ENCODE measurements at regions not wholly inside any gene's neighbourhood (a gene's known extent, or its start where the extent isn't known, plus 50 kb on each side); places are given as distances from the start of the nearest gene placed in this dataset.

DNA sequence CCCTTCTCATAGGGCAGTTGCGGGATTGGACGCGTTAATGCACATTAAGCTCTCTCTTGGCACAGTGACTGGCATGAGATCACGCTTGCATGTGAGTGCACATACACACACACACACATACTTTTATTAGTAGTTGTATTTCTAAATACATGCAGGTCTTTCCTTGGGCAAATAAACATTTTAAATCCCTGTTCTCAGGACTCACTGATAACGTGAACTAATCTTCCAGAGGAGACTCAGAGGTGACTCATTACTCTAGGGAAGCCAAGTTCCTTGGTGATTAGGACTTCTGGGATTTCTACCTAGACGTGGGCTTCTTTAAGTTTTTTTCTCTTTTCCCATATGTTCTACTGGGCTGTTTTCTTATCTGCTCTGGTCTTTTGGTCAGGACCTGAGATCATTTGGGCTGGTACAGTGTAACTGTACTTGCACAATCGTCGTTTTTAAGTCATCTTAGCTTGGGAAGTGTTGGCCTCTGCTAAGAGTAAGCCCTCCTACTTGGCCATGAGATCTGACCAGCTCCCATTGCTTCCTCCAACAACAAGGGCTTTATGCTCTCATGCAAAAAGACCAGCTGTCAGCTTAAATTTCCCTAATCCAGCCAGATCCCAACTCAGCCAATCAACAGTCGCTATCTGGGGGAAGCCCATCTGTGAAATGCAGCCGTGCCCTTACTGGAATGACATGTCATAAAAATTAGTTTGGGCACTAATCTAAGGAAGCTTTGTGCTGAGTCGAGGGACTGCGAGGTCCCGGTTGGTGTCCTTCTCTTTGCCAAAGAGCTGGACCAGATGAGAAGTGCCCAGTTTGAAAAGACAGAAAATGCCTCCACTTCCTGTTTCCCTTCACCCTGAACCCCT lies 176.4 kb upstream of the ANKRD55 start (continued):
- TF ChIP-seq, protein P1, sequence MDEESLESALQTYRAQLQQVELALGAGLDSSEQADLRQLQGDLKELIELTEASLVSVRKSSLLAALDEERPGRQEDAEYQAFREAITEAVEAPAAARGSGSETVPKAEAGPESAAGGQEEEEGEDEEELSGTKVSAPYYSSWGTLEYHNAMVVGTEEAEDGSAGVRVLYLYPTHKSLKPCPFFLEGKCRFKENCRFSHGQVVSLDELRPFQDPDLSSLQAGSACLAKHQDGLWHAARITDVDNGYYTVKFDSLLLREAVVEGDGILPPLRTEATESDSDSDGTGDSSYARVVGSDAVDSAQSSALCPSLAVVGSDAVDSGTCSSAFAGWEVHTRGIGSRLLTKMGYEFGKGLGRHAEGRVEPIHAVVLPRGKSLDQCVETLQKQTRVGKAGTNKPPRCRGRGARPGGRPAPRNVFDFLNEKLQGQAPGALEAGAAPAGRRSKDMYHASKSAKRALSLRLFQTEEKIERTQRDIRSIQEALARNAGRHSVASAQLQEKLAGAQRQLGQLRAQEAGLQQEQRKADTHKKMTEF (CRISPR knock-in tag; IDR thresholded peaks at IDR 0.05), result no peak
- TF ChIP-seq ZNF34 (CRISPR knock-in tag; IDR thresholded peaks at IDR 0.05; ENCODE audit: borderline replicate concordance), result no peak
- TF ChIP-seq, protein P2, sequence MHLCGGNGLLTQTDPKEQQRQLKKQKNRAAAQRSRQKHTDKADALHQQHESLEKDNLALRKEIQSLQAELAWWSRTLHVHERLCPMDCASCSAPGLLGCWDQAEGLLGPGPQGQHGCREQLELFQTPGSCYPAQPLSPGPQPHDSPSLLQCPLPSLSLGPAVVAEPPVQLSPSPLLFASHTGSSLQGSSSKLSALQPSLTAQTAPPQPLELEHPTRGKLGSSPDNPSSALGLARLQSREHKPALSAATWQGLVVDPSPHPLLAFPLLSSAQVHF (CRISPR knock-in tag; IDR thresholded peaks at IDR 0.05), result no peak

DNA sequence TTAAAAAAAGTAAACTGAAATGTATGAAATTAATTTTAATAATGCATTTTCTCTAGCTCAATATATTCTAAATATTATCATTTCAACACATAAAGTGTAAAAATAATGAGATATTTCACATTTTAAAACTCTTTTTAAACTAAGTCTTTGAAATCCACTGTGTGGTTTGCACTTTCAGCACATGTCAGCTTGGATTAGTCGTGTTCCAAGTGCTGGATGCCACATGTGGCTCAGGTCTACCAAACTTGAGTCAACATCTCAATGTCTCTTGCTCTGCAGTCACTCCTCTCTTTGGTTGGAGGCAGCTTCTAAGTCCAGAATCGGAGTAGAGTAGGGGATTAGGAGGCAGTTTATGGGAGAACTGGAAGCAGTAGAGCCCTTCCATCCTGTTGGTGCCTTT lies 173.7 kb upstream of the ANKRD55 start:
- no TSS peak for BruUV-seq (replicated peaks)
- CTCF ChIA-PET (ENCODE audit: low intra/inter-chr PET ratio, low total read pairs), result no interaction called here
- no peak overlapping the region for H2AFZ ChIP-seq (ENCODE audit: low read length)
- no peaks in the 10 kb centered on the region for H4K20me1 ChIP-seq (ENCODE audit: insufficient read depth, low read length)
- no peak overlapping the region for H3K9ac ChIP-seq (ENCODE audit: insufficient read depth, low read depth, low read length)
- in situ Hi-C loops (cut with HindIII; ENCODE audit: extremely low pct_ligation_motif_present, low pct_unique_long_range_greater_than_20kb) (no loop called here), intact Hi-C loops (cut with micrococcal nuclease; ENCODE audit: unreplicated experiment) (no loop called here)
- H3K4me3 ChIP-seq (replicated peaks in 1 of 3; ENCODE audit: insufficient read depth in 1 of 3, low read depth in 2 of 3, low read length in 3 of 3), result no peak overlapping the region
- H3K4me1 ChIP-seq (ENCODE audit: insufficient read depth, low read length), result peaks cover 27% of the 10 kb centered on the region
- FAIRE-seq (no peak), DNase-seq (ENCODE audit: low spot score) (no peak), ATAC-seq (no peak)
- H3K79me2 ChIP-seq (ENCODE audit: insufficient read depth, low read length), result no peaks in the 10 kb centered on the region
- H3K9me3 ChIP-seq (ENCODE audit: low read length), result no peaks in the 10 kb centered on the region
- H3K36me3 ChIP-seq (replicated peaks in 1 of 2; ENCODE audit: control insufficient read depth in 1 of 2, insufficient read depth in 2 of 2, low read length in 2 of 2), result no peaks in the 10 kb centered on the region
- POLR2A ChIA-PET, result interaction anchor here (0.6 kb wide), 1 partner anchor 79 kb away, joined by 3 read pairs; no protein-coding TSS in a partner anchor
- H3K27me3 ChIP-seq (ENCODE audit: control insufficient read depth in 1 of 2, insufficient read depth in 2 of 2, low read length in 2 of 2), result no peaks in the 10 kb centered on the region
- no peak overlapping the region for H3K4me2 ChIP-seq (ENCODE audit: low read depth, low read length)
- H3K27ac ChIP-seq (ENCODE audit: extremely low read length, insufficient read depth, low read length), result no peak overlapping the region
- WGBS (ENCODE audit: low lambda C conversion rate), result 94% methylated on average over 2 of the region's 2 CpGs
- TF ChIP-seq, protein P3, sequence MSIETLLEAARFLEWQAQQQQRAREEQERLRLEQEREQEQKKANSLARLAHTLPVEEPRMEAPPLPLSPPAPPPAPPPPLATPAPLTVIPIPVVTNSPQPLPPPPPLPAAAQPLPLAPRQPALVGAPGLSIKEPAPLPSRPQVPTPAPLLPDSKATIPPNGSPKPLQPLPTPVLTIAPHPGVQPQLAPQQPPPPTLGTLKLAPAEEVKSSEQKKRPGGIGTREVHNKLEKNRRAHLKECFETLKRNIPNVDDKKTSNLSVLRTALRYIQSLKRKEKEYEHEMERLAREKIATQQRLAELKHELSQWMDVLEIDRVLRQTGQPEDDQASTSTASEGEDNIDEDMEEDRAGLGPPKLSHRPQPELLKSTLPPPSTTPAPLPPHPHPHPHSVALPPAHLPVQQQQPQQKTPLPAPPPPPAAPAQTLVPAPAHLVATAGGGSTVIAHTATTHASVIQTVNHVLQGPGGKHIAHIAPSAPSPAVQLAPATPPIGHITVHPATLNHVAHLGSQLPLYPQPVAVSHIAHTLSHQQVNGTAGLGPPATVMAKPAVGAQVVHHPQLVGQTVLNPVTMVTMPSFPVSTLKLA (IDR thresholded peaks at IDR 0.05), result peak; percentile 68
- TF ChIP-seq ESRRA (CRISPR knock-in tag; IDR thresholded peaks at IDR 0.05; ENCODE audit: low read depth), result no peak
- no peak for TF ChIP-seq MZF1 (CRISPR knock-in tag; IDR thresholded peaks at IDR 0.05; ENCODE audit: borderline replicate concordance)
- TF ChIP-seq MTF1 (CRISPR knock-in tag; IDR thresholded peaks at IDR 0.05), result no peak
- TF ChIP-seq ZNF746 (CRISPR knock-in tag; IDR thresholded peaks at IDR 0.05), result no peak

Measured in HepG2 (cell line).